ENCODE measurements at regions not wholly inside any gene's neighbourhood (a gene's known extent, or its start where the extent isn't known, plus 50 kb on each side); places are given as distances from the start of the nearest gene placed in this dataset.

DNA sequence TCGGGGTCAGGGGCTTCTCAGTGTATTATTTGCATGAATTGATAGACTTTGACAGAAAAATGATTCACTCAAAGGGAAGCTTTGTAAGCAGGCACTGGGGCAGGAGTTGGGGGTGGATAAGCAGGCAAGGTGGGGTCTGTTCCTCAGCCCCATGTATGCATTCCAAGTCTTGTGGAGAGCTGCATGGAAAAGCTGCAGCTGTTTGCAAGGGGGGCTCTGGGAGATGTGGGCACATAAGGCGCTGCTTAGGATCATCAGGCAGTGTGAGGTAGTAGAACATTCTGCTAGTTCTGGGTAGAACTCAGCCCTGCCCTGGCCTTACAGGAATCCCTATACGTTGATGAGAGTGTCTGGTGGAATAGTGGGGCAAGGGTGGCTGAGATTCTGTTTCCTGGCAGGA lies 154.2 kb upstream of the LRIG1 start:
- TF ChIP-seq, protein P1, sequence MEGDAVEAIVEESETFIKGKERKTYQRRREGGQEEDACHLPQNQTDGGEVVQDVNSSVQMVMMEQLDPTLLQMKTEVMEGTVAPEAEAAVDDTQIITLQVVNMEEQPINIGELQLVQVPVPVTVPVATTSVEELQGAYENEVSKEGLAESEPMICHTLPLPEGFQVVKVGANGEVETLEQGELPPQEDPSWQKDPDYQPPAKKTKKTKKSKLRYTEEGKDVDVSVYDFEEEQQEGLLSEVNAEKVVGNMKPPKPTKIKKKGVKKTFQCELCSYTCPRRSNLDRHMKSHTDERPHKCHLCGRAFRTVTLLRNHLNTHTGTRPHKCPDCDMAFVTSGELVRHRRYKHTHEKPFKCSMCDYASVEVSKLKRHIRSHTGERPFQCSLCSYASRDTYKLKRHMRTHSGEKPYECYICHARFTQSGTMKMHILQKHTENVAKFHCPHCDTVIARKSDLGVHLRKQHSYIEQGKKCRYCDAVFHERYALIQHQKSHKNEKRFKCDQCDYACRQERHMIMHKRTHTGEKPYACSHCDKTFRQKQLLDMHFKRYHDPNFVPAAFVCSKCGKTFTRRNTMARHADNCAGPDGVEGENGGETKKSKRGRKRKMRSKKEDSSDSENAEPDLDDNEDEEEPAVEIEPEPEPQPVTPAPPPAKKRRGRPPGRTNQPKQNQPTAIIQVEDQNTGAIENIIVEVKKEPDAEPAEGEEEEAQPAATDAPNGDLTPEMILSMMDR (conservative IDR thresholded peaks at IDR 0.05; ENCODE audit: low read depth, low read length): no peak
- TF ChIP-seq EZH2phosphoT487 (IDR thresholded peaks at IDR 0.05; ENCODE audit: borderline replicate concordance, low read length): no peak
- TF ChIP-seq EZH2 (IDR thresholded peaks at IDR 0.05; ENCODE audit: low read length, unreplicated experiment): no peak
